Stimulated activated CD8-positive, alpha-beta memory T cell treated with anti-CD3 and anti-CD28 coated beads, Interleukin-4, amount 100 ng/mL, for 48 hours (primary cell): ENCODE measurements at regions not wholly inside any gene's neighbourhood (a gene's known extent, or its start where the extent isn't known, plus 50 kb on each side); places are given as distances from the start of the nearest gene placed in this dataset.

Experiments used
- DNase-seq: peaks from one replicate; pipeline ENCODE4 v3.0.0-alpha.2; 2020

DNA sequence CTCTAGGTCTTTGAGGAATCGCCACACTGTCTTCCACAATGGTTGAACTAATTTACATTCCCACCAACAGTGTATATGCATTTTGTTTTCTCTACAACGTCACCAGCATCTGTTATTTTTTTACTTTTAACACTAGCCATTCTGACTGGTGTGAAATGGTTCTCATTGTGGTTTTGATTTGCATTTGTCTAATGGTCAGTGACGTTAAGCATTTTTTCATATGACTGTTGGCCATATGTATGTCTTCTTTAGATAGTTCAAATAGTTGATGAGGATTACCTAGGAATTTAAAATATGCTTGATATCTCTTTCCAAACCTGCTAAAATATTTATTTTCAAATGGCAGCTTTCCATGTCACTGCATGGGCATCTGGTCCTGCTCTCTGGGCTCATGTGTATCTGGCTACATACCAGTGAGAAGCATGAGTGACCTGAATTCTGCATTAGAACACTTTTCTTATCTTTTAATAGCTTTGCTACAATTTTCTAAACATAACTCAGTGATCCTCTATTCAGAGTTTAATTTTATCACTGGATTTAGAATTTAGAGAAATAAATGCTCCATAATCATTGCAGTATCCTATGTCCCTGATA is 95.8 kb upstream of the ADAMTS16 start:
- DNase-seq: no peak

DNA sequence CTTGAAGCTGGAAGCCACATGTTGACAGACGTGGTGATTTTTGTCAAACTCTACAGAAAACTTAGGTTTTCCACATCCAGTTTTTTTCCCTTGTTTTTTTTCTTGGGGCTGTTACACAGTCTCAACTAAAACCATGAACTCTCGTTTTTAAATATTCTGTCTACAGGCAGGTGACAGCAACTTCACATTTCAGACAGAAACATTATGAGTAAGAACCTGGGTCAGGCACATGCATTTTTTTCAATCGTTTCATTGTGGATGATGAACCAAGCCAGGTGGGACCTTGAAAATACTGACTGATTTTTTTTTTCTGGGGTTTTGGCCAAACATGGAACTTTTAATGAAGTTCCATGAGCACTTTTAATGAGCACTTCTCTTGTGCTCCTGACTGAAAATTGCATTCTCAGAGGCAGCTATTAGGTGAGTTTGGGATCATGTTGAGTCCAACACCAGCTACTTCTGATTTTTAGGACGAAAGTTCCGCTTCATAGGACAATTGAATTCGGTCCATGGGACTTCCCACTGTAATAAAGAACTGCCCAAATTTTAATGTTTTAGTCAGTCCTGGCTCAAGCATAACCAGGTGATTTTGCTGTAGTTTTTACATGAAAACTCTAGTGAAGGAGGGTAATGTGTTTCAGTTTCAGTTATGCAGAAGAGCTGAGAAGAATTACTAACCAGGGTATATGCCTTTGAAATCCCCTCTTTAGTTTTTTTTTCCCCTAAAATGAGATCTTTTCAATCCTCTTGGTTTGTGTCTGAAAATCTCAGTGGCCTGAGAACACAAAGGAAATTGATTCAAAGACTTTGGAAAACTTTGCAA is 93.2 kb upstream of the ADAMTS16 start:
- no peak for DNase-seq

DNA sequence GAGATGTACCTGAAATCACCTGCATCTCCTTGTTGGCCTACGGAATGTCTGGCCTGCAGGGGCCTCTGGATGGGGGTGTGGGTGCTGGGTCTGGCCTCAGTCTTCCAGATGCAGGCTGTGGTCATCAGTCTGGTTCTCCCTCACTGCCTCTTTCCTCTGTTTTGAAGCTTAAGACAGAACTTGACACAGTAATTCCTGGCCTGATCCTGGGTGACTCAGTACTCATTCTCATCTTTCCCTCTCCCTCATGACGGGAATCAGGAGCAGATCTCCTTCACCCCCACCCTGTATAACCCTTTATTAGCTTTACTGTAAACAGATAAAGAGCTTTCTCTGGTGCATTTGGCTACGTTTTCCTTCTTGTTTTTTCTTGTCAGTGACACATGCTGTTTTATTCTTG is 89.3 kb upstream of the ADAMTS16 start:
- no peak for DNase-seq

DNA sequence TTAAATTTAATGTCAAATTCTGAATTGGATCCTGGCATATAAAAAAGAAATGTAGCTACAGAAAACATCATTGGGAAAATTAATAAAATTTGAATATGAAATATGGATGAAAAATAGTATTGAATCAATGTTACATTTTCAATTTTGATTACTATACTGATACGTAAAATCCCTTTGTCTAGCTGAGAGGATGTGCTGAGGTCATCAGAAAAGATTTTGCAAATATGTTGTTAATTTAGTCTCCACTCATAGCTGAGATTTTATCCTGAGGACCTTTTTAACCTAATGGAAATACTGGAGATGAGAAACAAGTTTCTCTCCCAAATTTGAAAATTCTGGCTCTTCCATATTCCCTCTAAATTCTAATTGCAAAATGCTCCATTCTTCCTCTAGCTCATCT is 84.4 kb upstream of the ADAMTS16 start:
- no peak for DNase-seq

DNA sequence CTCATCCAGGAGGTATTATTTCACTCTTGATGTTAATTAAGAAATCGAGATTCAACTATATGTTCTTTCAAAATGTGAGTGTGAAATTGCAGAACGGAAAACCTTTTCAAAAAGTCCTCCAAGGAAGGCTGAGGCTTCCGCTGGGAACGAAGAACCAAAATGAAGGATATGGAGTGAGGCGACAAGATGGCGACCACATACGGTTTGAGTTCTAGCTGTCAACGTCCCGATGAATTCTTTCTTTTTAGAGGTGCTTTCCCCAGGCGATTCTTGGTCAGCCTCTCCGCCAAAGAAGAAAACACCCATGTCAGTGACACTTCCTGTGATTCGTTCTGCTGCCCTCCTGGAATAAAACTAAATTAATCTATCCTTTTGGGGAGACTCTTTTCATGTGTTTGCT is 78.3 kb upstream of the ADAMTS16 start:
- no peak for DNase-seq

DNA sequence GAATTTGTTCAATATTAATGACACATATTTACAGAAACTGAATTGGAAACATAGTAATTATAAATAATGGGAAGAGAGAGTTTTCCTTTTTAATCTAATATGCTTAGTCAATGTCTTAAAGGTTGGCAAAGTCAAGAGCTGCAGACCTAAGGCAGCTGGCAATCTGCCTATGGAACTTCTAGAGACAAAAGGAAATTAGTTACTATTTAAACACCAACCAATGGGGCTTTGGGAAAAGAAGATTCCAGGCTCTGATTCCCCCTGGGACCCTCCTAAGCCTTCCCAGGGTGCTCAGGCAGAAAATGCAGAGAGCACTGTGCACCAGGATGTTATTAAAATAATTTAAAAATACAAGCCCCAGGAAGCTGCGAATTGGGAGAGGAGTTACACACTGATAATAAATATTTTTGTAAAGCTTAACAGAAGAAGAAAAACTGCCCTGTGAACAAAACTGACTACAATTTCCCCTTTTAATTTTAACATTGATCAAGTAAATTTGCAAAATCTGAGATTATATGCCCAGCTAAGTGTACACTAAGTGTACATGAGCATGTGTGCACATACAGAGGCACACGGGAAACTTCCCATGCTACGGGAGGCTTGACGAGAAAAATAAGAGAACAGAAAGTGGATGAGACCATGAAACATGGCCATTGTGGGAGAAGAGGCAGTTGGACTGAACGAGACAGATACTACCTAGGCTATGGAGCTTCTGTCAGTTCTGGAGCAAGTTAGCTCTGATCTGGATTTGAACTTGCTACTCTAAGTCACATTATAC is 77.4 kb upstream of the ADAMTS16 start:
- no peak for DNase-seq

- no peak for DNase-seq
Measured at GRCh38 chr5:5063533-5063953, 76.6 kb upstream of the ADAMTS16 start.

- DNase-seq: no peak
Measured at GRCh38 chr5:5065472-5065871, 74.7 kb upstream of the ADAMTS16 start.

DNA sequence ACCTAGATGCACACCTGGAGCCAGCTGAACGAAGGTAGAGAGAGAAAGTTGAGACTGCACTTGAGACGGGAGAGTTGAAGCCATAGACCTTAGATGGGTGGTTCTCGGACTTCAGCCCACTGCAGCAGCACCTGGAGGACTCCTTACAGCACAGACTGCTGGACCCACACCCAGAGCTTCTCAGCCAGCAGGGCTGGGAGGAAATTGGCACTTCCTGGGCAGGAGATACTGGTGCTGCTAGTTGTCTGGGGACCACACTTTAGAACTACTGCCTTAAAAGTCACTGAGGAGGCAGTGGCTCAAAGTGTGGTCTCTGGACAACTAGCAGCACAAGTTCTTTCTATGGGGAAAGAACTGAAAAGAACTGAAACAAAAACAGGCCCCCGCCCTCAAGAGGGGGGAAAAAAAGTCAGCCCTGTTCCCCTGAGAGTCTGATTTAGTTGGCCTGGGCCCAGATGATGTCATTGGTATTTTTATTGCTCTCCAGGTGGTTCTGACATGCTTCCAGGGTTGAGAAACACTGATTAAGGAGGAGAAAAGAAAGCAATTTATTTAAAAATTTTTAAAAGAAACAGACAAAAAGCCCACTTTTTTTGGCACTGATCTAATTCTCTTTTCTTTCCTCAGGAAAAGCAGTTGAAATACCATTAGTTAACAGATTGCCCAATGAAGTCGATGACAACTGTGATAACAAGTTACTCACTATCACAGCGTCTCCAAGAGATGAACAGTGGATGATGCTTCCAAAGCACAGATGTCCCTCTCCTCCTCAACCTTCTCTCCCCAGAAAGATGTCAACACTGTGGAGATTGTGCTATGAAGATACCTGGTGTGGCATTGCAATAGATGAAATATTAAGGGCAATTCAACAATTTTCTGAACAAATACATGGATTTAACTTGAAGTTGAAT is 73.6 kb upstream of the ADAMTS16 start:
- DNase-seq: no peak

- DNase-seq: no peak
Measured at GRCh38 chr5:5069851-5070250, 70.3 kb upstream of the ADAMTS16 start.

DNA sequence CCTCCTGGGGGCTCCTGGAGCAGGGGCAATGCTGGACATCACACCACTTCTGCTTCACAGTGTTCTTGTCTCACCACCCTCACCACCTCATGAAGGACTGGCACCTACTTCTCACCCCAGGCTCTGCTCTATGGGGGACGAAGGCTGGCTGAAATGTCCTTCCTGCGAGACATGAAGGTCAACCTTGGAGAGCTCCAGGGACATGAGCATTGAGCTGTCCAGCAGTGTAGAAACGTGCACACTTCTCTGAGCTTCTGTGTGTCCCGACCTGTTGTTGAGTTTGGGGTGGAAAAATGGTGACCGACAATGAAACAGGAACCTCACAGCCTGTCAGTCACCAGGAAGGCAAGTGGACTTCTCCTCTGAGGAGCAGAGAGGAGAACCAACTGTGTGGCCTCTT is 68.6 kb upstream of the ADAMTS16 start:
- no peak for DNase-seq

DNA sequence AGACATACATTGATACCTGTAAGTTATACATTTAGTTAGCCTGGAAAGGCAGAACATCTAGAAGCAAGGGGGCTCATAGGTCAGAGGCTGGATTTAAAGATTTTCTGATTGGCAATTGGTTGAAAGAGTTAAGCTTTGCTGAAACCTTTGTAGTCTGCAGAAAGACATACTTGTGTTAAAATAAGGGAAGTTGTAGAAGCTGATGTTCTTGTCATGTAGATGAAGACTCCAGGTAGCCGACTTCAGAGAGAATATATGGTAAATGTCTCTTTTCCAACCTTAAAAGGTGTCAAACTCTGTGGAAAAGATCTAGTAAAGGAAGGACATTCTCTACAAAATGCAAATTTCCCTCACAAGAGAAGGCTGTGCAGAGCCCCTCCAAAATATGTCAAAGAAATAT is 62.9 kb upstream of the ADAMTS16 start:
- DNase-seq: no peak

GRCh38 chr5:5078009-5078897 is 61.9 kb upstream of the ADAMTS16 start:
- DNase-seq: no peak

DNA sequence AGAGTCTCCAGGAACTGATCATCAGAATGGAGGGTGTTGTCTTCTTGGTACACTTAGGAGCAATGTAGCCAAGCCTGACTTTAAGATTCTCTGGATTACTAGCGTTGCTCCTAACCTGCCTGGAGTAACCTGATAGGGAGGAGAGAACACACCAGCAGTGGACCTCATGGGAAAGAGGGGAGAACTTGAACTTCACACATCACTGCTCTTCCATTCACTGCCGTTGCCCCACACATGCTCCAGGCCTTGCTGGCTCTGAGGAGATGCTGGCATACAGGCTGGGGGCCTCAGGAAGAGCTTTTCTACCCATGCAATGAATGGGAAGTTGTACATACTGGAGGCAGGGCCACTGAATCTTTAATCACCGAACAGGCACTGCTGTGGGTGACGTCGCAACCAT is 60.3 kb upstream of the ADAMTS16 start:
- no peak for DNase-seq

- no peak for DNase-seq
Measured at GRCh38 chr5:5080790-5081189, 59.3 kb upstream of the ADAMTS16 start.

- no peak for DNase-seq
Measured at GRCh38 chr5:5085381-5085780, 54.7 kb upstream of the ADAMTS16 start.

GRCh38 chr5:5089895-5090649 is 50.1 kb upstream of the ADAMTS16 start:
- DNase-seq: no peak
